ENCODE measurements at regions not wholly inside any gene's neighbourhood (a gene's known extent, or its start where the extent isn't known, plus 50 kb on each side); places are given as distances from the start of the nearest gene placed in this dataset.

DNA sequence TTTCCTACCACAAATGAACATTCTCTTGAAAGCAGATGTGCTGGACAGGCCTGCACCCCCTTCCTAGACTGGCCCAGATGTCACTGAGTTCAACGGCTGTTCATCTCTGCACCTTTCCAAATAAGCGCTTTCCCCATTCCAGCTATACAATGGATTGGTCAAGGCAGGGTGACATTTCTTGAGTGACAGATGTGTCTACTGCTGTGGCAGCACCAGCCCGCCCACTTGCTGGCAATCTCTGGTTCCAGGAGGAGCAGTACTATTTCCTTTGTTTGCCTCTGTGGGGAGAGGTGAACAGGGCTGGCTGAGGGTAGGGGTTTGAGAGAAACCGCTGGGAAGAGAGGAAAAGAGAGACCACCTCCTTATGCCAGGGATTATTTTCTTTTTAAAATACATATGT is 269.5 kb upstream of the POU3F3 start:
- TF ChIP-seq FOXA1 (IDR thresholded peaks at IDR 0.05) (no peak), SP1 (IDR thresholded peaks at IDR 0.05) (no peak), NFRKB (IDR thresholded peaks at IDR 0.05) (no peak), SUZ12 (IDR thresholded peaks at IDR 0.05) (no peak), ARNT (IDR thresholded peaks at IDR 0.05) (no peak), TARDBP (IDR thresholded peaks at IDR 0.05) (no peak), ELF4 (IDR thresholded peaks at IDR 0.05) (no peak), BHLHE40 (IDR thresholded peaks at IDR 0.05; ENCODE audit: borderline replicate concordance) (no peak), FOXM1 (IDR thresholded peaks at IDR 0.05; ENCODE audit: borderline replicate concordance) (no peak), FOXK2 (IDR thresholded peaks at IDR 0.05) (no peak), LEF1 (IDR thresholded peaks at IDR 0.05; ENCODE audit: borderline replicate concordance) (no peak)
- TF ChIP-seq, protein P1, sequence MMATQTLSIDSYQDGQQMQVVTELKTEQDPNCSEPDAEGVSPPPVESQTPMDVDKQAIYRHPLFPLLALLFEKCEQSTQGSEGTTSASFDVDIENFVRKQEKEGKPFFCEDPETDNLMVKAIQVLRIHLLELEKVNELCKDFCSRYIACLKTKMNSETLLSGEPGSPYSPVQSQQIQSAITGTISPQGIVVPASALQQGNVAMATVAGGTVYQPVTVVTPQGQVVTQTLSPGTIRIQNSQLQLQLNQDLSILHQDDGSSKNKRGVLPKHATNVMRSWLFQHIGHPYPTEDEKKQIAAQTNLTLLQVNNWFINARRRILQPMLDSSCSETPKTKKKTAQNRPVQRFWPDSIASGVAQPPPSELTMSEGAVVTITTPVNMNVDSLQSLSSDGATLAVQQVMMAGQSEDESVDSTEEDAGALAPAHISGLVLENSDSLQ (IDR thresholded peaks at IDR 0.05) = peak; percentile 83
